GM12892 (cell line): ENCODE measurements at regions not wholly inside any gene's neighbourhood (a gene's known extent, or its start where the extent isn't known, plus 50 kb on each side); places are given as distances from the start of the nearest gene placed in this dataset.

Source experiments
- POLR2A ChIP-seq: IDR thresholded peaks from 2 replicates; pipeline ENCODE4 v1.6.1; 2011; ENCODE audit warnings: low read depth, low read length, control low read depth
- POLR2AphosphoS5 ChIP-seq: IDR thresholded peaks from 2 replicates; pipeline ENCODE4 v1.6.1; 2011; ENCODE audit warnings: low read depth, low read length, control low read depth
- TAF1 ChIP-seq: IDR thresholded peaks from 2 replicates; pipeline ENCODE4 v1.6.1; 2011; ENCODE audit warnings: low read depth, mild to moderate bottlenecking, control low read depth, low read length, borderline replicate concordance

GRCh38 chr7:67523713-67524112 is 527.1 kb downstream of the TYW1 start:
- TF ChIP-seq TAF1 (no peak), POLR2A (no peak), POLR2AphosphoS5 (no peak)
